ENCODE measurements at regions not wholly inside any gene's neighbourhood (a gene's known extent, or its start where the extent isn't known, plus 50 kb on each side); places are given as distances from the start of the nearest gene placed in this dataset.
A peak's percentile ranks its signal among the peaks of the same experiment; 100 is the strongest.

DNA sequence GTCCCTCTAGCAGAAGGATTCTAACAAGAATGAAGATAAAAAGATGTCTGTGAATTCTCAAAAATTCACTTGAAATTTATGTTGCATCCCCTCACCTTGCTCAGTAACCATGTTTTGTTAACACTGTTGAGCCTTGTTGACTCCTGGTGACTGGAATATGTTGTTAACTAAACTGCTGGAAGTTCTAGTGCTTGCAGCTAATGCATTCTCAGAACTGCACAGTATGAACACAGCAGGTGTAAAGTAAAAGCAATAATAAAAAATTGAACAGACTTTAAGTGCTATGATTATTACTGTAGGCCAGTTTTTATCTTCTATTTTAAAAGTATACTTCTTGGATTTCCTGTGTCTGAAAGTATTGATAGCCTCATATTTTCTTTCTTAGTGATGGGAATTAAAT lies 388.7 kb upstream of the PTPRD start:
- TF ChIP-seq, protein P1, sequence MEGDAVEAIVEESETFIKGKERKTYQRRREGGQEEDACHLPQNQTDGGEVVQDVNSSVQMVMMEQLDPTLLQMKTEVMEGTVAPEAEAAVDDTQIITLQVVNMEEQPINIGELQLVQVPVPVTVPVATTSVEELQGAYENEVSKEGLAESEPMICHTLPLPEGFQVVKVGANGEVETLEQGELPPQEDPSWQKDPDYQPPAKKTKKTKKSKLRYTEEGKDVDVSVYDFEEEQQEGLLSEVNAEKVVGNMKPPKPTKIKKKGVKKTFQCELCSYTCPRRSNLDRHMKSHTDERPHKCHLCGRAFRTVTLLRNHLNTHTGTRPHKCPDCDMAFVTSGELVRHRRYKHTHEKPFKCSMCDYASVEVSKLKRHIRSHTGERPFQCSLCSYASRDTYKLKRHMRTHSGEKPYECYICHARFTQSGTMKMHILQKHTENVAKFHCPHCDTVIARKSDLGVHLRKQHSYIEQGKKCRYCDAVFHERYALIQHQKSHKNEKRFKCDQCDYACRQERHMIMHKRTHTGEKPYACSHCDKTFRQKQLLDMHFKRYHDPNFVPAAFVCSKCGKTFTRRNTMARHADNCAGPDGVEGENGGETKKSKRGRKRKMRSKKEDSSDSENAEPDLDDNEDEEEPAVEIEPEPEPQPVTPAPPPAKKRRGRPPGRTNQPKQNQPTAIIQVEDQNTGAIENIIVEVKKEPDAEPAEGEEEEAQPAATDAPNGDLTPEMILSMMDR (IDR thresholded peaks at IDR 0.05; ENCODE audit: insufficient read depth, low read depth, low read length, missing control alignments), result no peak
- H3K4me3 ChIP-seq (ENCODE audit: low read length), result no peak overlapping the region
- DNase-seq (ENCODE audit: low read depth), result no peak

DNA sequence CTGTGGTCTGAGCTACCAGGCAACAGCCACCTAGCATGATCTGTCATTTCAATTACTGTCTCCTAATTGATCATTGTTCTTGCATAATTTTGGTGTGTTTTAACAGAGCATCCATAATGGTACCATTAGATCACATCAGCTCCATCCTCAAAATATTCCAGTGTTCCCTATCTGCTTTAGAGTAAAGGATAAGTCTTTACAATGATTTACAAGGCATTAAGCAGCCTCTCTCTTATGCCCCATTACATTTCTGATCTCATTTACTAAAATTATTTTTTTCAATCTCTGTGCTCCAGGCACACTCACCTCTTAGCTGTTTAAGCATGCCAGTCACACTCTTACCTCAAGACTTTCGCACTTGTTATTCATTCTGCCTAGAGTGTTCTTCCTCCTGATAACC lies 389.9 kb upstream of the PTPRD start:
- TF ChIP-seq, protein P1 (IDR thresholded peaks at IDR 0.05; ENCODE audit: insufficient read depth, low read depth, low read length, missing control alignments), result no peak
- no peak overlapping the region for H3K4me3 ChIP-seq (ENCODE audit: low read length)
- no peak for DNase-seq (ENCODE audit: low read depth)

DNA sequence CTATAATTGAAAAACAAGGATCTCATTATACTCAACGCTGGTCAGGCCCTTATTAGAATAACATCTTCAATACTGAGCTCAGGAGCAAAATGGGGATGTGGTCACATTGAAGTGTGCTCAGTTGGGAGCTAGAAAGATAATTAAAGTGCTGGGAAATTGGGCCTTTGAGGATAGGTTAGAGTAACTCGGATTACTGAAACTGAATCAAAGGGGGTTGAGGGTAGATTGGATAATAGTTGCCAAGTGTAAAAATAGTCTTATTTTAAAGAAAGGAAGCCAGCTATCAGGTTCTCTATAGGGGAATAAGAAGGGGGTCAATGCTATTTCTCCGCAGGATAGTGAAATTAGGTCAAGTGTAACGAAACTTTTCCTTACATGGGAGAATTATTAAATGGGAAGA lies 391.0 kb upstream of the PTPRD start:
- no peak for DNase-seq (ENCODE audit: low read depth)
- no peak overlapping the region for H3K4me3 ChIP-seq (ENCODE audit: low read length)
- TF ChIP-seq, protein P1 (IDR thresholded peaks at IDR 0.05; ENCODE audit: insufficient read depth, low read depth, low read length, missing control alignments), result no peak

DNA sequence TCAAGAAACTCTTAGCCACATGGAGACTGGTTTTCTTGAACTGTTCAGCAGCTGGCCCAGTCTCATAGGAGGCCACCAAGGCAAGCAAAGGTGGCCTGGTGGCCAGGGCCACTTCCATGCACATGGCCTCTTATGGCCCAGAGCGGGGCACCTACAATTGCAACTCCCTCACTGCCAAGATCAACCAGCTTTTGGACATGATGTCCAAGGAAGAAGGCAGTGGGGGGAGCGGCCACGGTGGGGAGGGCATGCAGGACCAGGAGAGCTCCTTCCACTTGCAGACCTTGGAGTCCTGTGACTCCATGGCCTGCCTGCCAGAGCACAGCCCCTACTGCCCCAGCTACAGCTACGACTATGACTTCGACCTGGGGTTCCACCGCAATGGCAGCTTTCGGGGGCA lies 398.9 kb upstream of the PTPRD start:
- no peak overlapping the region for H3K4me3 ChIP-seq (ENCODE audit: low read length)
- DNase-seq (ENCODE audit: low read depth), result no peak
- TF ChIP-seq, protein P1 (IDR thresholded peaks at IDR 0.05; ENCODE audit: insufficient read depth, low read depth, low read length, missing control alignments), result no peak

DNA sequence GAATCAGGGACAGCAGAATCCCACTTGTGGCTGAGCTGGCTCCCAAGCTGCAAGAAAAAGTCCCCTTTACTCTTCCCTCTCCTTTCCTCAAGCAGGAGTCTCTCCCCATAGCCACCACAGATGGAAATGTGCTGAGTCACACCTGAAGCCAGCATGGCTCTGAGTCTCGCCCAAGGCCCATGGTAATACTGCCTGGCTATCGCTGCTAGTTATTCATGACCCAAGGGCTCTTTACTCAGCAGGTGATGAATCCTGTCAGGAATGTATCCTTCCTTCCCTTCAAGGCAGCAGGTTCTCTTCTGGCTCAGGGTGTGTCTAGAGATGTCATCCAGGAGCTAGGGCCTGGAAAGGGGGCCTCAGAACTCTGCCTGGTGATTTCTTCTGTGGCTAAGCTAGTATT lies 403.3 kb upstream of the PTPRD start:
- peak; percentile 23 for DNase-seq (ENCODE audit: low read depth)
- H3K4me3 ChIP-seq (ENCODE audit: low read length), result no peak overlapping the region
- TF ChIP-seq, protein P1 (IDR thresholded peaks at IDR 0.05; ENCODE audit: insufficient read depth, low read depth, low read length, missing control alignments), result no peak

DNA sequence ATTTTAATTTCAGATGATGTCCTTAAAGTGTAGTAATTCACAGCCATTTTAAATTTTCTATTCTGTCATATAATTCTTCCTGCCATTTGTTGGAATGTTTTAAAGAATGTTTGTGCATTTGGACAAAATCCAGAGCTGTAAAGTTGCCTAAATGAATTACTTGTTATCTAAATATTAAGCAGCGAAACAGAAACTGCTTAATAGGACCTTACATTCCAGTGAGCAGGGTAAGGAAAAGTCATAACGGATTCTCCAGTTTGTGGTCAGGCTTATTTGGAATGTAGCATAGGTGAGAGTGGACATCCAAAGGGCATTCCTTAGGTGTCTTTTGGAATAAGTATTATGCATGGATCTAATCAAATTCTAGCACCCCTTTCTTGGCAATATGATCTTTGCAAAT lies 410.4 kb upstream of the PTPRD start:
- DNase-seq (ENCODE audit: low read depth), result no peak
- TF ChIP-seq, protein P1 (IDR thresholded peaks at IDR 0.05; ENCODE audit: insufficient read depth, low read depth, low read length, missing control alignments), result no peak

DNA sequence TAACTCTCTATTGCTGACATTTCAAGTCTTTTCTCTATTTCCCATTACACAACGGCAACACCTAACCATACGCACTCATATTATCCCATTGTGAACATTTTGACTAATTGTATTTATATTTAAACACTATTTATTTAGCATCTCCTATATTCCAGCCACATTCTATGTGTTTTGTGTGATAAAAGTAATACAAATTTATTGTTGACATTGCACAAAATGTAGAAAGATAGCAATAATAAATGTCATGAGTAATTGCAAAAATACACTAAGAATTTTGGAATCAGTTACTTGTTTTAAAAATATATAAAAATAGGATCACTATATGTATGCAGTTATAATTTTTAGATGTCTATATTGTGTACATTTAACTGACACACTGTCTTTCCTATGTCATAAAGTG lies 413.0 kb upstream of the PTPRD start:
- H3K4me3 ChIP-seq (ENCODE audit: low read length), result no peak overlapping the region
- TF ChIP-seq, protein P1 (IDR thresholded peaks at IDR 0.05; ENCODE audit: insufficient read depth, low read depth, low read length, missing control alignments), result no peak
- DNase-seq (ENCODE audit: low read depth), result no peak

More for the DNA sequence above, 410.4 kb upstream of the PTPRD start:
- no peak overlapping the region for H3K4me3 ChIP-seq (ENCODE audit: low read length)
